Nephron (organoid): ENCODE measurements at regions not wholly inside any gene's neighbourhood (a gene's known extent, or its start where the extent isn't known, plus 50 kb on each side); places are given as distances from the start of the nearest gene placed in this dataset.

Experiments
- H3K27ac Mint-ChIP-seq, 3 experiments: 2 replicates each; pipeline ENCODE4 v1.8.0; 2020; ENCODE audit warnings: mixed read lengths in 3 of 3, mild to moderate bottlenecking in 2 of 3, moderate library complexity in 1 of 3
- H3K27me3 Mint-ChIP-seq: 2 replicates; pipeline ENCODE4 v1.8.0; 2021; ENCODE audit warnings: low read depth, mild to moderate bottlenecking, moderate library complexity, mixed read lengths
- H3K36me3 Mint-ChIP-seq: 2 replicates; pipeline ENCODE4 v1.8.0; 2020; ENCODE audit warnings: low read depth, mixed read lengths
- H3K4me1 Mint-ChIP-seq: 2 replicates; pipeline ENCODE4 v1.8.0; 2020; ENCODE audit warnings: mixed read lengths
- H3K4me3 Mint-ChIP-seq, 3 experiments: 2 replicates each; pipeline ENCODE4 v1.8.0; 2020; ENCODE audit warnings: mild to moderate bottlenecking in 3 of 3, mixed read lengths in 3 of 3, moderate library complexity in 2 of 3
- H3K9me3 Mint-ChIP-seq: 2 replicates; pipeline ENCODE4 v1.8.0; 2020; ENCODE audit warnings: mixed read lengths
- CTCF ChIP-seq, 3 experiments: fragments of 200-600 bp; sonication (generic); IDR thresholded peaks; one replicate each; pipeline ENCODE4 v1.5.0; 2021; ENCODE audit warnings: antibody characterized with exemption in 3 of 3; ENCODE audit not compliant: unreplicated experiment in 3 of 3

- H3K4me3 Mint-ChIP-seq: no peak overlapping the region
- no peak for TF ChIP-seq CTCF (IDR thresholded peaks at IDR 0.05; ENCODE audit: unreplicated experiment in 3 of 3)
- peaks cover 28% of the 10 kb centered on the region for H3K4me1 Mint-ChIP-seq
- H3K27ac Mint-ChIP-seq: peak overlapping the region; percentile 70 to 88 (median 79)
- no peaks in the 10 kb centered on the region for H3K9me3 Mint-ChIP-seq
- no peaks in the 10 kb centered on the region for H3K36me3 Mint-ChIP-seq
- H3K27me3 Mint-ChIP-seq: peaks cover 6% of the 10 kb centered on the region
Measured at GRCh38 chr1:183710734-183711133, 57.6 kb upstream of the APOBEC4 start.

GRCh38 chr1:183710333-183710732 is 57.2 kb upstream of the APOBEC4 start:
- Mint-ChIP-seq H3K4me3 (no peak overlapping the region), H3K27me3 (peaks cover 6% of the 10 kb centered on the region), H3K9me3 (no peaks in the 10 kb centered on the region), H3K27ac (no peak overlapping the region), H3K36me3 (no peaks in the 10 kb centered on the region), H3K4me1 (peaks cover 28% of the 10 kb centered on the region)
- TF ChIP-seq CTCF (IDR thresholded peaks at IDR 0.05; ENCODE audit: unreplicated experiment in 3 of 3): no peak

DNA sequence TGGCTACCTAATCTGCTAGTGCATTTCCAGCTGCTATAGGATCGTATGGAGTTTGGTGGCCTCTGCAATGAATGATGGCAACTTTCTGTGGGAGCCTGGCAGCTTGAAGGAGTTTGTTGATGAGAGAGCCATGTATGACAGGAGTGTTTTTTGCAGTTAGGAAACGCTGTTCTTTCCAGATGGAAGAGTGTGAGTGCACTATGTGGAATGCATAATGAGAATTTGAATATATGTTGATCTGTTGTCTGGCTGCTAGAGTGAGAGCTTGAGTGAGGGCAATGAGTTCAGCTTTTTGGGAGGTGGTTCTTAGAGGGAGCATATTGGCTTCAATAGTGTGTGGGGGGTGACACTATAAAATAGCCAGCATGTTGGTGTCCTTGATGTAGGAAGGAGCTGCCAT is 51.0 kb upstream of the APOBEC4 start:
- no peaks in the 10 kb centered on the region for H3K27me3 Mint-ChIP-seq
- H3K27ac Mint-ChIP-seq: no peak overlapping the region
- TF ChIP-seq CTCF (IDR thresholded peaks at IDR 0.05; ENCODE audit: unreplicated experiment in 3 of 3): no peak
- no peaks in the 10 kb centered on the region for H3K9me3 Mint-ChIP-seq
- no peak overlapping the region for H3K4me3 Mint-ChIP-seq
- H3K4me1 Mint-ChIP-seq: peaks cover 11% of the 10 kb centered on the region
- H3K36me3 Mint-ChIP-seq: no peaks in the 10 kb centered on the region
